Chondrocyte (in vitro differentiated cells): ENCODE measurements at regions not wholly inside any gene's neighbourhood (a gene's known extent, or its start where the extent isn't known, plus 50 kb on each side); places are given as distances from the start of the nearest gene placed in this dataset.
A peak's percentile ranks its signal among the peaks of the same experiment; 100 is the strongest.

Source experiments
- DNase-seq: peaks from one replicate; pipeline ENCODE4 v3.0.0; 2021; ENCODE audit warnings: mixed read lengths, low spot score
- H3K27ac Mint-ChIP-seq: one replicate; pipeline ENCODE4 v1.8.0; 2021; ENCODE audit warnings: mild to moderate bottlenecking, moderate library complexity, mixed read lengths; ENCODE audit not compliant: unreplicated experiment
- H3K27me3 Mint-ChIP-seq: 2 replicates; pipeline ENCODE4 v1.8.0; 2021; ENCODE audit warnings: low read depth, mixed read lengths
- H3K36me3 Mint-ChIP-seq: 2 replicates; pipeline ENCODE4 v1.8.0; 2021; ENCODE audit warnings: low read depth, mixed read lengths
- H3K4me1 Mint-ChIP-seq: 2 replicates; pipeline ENCODE4 v1.8.0; 2021; ENCODE audit warnings: low read depth, mild to moderate bottlenecking, mixed read lengths
- H3K4me3 Mint-ChIP-seq: one replicate; pipeline ENCODE4 v1.8.0; 2021; ENCODE audit warnings: mild to moderate bottlenecking, moderate library complexity, mixed read lengths; ENCODE audit not compliant: unreplicated experiment
- H3K9me3 Mint-ChIP-seq: 2 replicates; pipeline ENCODE4 v1.8.0; 2021; ENCODE audit warnings: low read depth, mixed read lengths
- TF ChIP-seq, protein P1 (sequence below): fragments of 200-600 bp; sonication (generic); IDR thresholded peaks from 2 replicates; pipeline ENCODE4 v1.5.0; 2021; ENCODE audit warnings: antibody characterized with exemption, mild to moderate bottlenecking, moderate library complexity

DNA sequence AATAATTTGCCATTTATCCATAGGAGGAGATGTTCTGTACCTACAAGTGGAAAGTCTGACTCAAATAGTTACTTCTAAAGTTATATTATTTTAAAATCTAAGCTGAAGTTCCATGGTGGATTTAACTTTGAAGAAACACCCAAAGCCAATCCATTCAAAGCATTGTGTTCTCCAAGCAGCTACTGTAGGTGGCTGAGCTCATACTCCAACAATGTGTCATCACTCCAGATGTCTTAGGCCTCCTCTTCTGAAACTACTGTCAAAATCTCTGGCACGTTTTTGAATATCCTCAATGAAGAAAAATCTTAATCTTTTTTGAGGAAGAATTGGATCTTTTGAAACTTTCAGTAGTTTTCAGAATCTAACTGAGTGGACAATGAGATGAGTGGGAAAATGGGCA lies 169.1 kb downstream of the PTEN start:
- H3K36me3 Mint-ChIP-seq, result no peaks in the 10 kb centered on the region
- H3K4me3 Mint-ChIP-seq, result no peak overlapping the region
- no peaks in the 10 kb centered on the region for H3K27me3 Mint-ChIP-seq
- no peaks in the 10 kb centered on the region for H3K9me3 Mint-ChIP-seq
- H3K27ac Mint-ChIP-seq, result peak overlapping the region; percentile 82
- H3K4me1 Mint-ChIP-seq, result peaks cover 20% of the 10 kb centered on the region
- no peak for DNase-seq
- TF ChIP-seq, protein P1, sequence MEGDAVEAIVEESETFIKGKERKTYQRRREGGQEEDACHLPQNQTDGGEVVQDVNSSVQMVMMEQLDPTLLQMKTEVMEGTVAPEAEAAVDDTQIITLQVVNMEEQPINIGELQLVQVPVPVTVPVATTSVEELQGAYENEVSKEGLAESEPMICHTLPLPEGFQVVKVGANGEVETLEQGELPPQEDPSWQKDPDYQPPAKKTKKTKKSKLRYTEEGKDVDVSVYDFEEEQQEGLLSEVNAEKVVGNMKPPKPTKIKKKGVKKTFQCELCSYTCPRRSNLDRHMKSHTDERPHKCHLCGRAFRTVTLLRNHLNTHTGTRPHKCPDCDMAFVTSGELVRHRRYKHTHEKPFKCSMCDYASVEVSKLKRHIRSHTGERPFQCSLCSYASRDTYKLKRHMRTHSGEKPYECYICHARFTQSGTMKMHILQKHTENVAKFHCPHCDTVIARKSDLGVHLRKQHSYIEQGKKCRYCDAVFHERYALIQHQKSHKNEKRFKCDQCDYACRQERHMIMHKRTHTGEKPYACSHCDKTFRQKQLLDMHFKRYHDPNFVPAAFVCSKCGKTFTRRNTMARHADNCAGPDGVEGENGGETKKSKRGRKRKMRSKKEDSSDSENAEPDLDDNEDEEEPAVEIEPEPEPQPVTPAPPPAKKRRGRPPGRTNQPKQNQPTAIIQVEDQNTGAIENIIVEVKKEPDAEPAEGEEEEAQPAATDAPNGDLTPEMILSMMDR, result no peak

DNA sequence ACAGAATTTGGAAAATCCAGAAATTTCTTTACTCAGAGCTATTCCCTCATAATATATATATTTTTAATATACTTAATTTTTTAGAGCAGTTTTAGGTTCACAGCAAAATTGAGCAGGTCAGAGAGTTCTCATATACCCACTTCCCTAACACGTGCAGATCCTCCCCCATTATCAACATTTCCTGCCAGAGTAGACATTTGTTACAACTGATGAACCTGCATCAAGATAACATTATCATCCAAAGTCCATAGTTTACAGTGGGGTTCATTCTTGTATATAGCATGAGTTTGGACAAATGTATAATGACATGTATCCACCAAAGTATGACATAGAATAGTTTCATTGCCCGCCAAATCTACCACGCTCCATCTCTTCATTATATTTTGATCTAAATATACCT lies 170.0 kb downstream of the PTEN start:
- TF ChIP-seq, protein P1, result no peak
- DNase-seq, result no peak
- H3K27ac Mint-ChIP-seq, result no peak overlapping the region
- H3K36me3 Mint-ChIP-seq, result no peaks in the 10 kb centered on the region
- H3K4me1 Mint-ChIP-seq, result peaks cover 26% of the 10 kb centered on the region
- no peaks in the 10 kb centered on the region for H3K9me3 Mint-ChIP-seq
- no peaks in the 10 kb centered on the region for H3K27me3 Mint-ChIP-seq
- H3K4me3 Mint-ChIP-seq, result no peak overlapping the region

DNA sequence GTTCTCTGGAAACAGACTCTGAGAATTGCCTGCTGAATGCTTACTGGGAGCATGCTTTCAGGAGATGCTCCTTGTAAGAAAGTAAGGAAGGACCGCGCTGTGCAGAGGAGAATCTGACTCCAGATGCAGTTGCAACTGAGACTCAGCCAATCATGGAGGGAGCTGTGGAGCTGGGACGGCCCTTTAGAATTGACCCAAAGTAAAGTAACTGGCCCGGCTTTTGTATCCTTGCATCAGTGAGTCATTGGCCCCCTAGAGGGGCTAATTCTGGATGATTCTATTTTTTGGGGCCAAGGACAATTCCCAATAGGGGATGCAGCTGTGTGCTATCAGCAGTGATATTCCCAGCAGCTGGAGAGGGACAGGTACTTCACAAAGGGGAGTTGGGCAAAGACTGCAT lies 170.4 kb downstream of the PTEN start:
- no peaks in the 10 kb centered on the region for H3K36me3 Mint-ChIP-seq
- no peaks in the 10 kb centered on the region for H3K27me3 Mint-ChIP-seq
- H3K4me3 Mint-ChIP-seq, result no peak overlapping the region
- TF ChIP-seq, protein P1, result no peak
- peaks cover 29% of the 10 kb centered on the region for H3K4me1 Mint-ChIP-seq
- H3K9me3 Mint-ChIP-seq, result no peaks in the 10 kb centered on the region
- no peak for DNase-seq
- no peak overlapping the region for H3K27ac Mint-ChIP-seq

DNA sequence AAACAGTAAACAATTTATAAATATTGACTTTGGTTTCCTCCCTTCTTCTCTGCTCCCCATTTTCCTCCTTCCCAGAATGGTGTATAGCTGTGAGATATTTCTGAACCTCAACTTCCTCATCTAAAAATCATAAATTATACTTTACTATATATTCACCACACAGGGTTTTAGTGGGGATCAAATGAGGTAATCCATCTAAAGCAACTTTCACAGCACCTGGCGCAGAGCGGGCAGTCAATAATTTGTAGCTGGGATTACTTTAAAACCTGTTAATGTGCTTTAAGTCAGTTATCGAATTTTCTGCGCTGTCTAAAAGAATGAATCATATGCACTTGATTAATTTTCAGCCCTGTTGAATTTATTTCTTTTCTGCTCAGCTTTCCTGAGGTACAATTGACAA lies 172.7 kb downstream of the PTEN start:
- Mint-ChIP-seq H3K4me3 (no peak overlapping the region), H3K4me1 (peaks cover 45% of the 10 kb centered on the region), H3K36me3 (no peaks in the 10 kb centered on the region), H3K9me3 (peaks cover 1% of the 10 kb centered on the region), H3K27me3 (no peaks in the 10 kb centered on the region), H3K27ac (no peak overlapping the region)
- DNase-seq, result no peak
- TF ChIP-seq, protein P1, result no peak

DNA sequence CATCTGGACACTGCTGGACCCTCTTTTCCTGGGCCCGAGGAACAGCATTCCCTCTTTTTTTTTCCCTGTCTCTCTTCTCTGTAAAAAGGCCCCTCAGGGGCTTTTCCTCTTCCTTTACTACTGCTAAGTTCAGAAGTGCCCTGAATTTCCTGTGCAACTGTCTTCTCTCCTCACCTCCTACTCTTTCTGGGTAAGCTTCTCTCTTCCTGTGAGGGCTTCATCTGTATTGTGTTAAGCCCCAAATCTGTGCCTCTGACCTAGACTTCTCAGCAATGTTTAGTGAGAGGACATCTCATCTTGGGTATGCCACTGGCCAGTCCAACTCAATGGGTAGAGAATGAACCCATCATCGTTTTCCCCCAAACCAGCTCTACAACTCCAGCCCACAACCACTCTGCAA lies 174.2 kb downstream of the PTEN start:
- Mint-ChIP-seq H3K4me3 (no peak overlapping the region), H3K27me3 (no peaks in the 10 kb centered on the region), H3K9me3 (peaks cover 2% of the 10 kb centered on the region), H3K4me1 (peaks cover 54% of the 10 kb centered on the region), H3K27ac (no peak overlapping the region), H3K36me3 (no peaks in the 10 kb centered on the region)
- TF ChIP-seq, protein P1, result no peak
- DNase-seq, result no peak
